ENCODE measurements at regions not wholly inside any gene's neighbourhood (a gene's known extent, or its start where the extent isn't known, plus 50 kb on each side); places are given as distances from the start of the nearest gene placed in this dataset.

DNA sequence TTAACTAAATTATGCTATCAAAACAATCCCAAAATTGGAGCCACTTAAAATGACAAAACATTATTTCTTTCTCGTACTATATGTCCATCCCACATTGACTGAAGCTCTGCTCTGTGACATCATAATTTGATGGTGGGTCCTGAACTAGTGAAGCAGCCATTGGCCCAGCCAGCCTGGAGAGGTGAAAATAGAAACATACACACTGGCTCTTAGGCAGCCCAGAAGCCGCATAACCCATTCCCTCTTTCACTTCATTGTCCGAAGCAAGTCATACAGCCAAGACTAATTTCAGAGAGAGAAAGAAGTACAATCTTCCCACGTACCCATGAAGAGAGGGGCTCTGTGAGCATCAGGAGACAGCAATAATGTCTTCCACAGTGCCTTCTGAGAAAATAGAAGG is 342.5 kb downstream of the NFIB start:
- RAD21 ChIA-PET (ENCODE audit: unreplicated experiment) = no interaction called here
- no peak overlapping the region for H3K27ac ChIP-seq (ENCODE audit: control insufficient read depth, insufficient read depth)
- H2AFZ ChIP-seq (ENCODE audit: control insufficient read depth, low read depth, low read length) = no peak overlapping the region
- no peaks in the 10 kb centered on the region for H4K20me1 ChIP-seq (ENCODE audit: control insufficient read depth, insufficient read depth)
- no peak for TF ChIP-seq SUPT20H (IDR thresholded peaks at IDR 0.05; ENCODE audit: borderline replicate concordance, control insufficient read depth, low read depth, low read length)
- no peak for TF ChIP-seq ZSCAN29 (IDR thresholded peaks at IDR 0.05)
- no peak for TF ChIP-seq RB1 (IDR thresholded peaks at IDR 0.05; ENCODE audit: borderline replicate concordance)
- TF ChIP-seq TCF3 (IDR thresholded peaks at IDR 0.05; ENCODE audit: borderline replicate concordance, insufficient read depth, low read depth, low read length) = no peak
- no peak for TF ChIP-seq SRF (IDR thresholded peaks at IDR 0.05; ENCODE audit: low read depth in 2 of 2, low read length in 2 of 2)
- no peak for TF ChIP-seq SREBF2 (IDR thresholded peaks at IDR 0.05; ENCODE audit: low read length)
- no peak for TF ChIP-seq NFYB (IDR thresholded peaks at IDR 0.05; ENCODE audit: insufficient read depth, low read depth, low read length)
- TF ChIP-seq HDAC2 (IDR thresholded peaks at IDR 0.05) = no peak
- TF ChIP-seq ZNF622 (IDR thresholded peaks at IDR 0.05) = no peak
- TF ChIP-seq, protein P1, sequence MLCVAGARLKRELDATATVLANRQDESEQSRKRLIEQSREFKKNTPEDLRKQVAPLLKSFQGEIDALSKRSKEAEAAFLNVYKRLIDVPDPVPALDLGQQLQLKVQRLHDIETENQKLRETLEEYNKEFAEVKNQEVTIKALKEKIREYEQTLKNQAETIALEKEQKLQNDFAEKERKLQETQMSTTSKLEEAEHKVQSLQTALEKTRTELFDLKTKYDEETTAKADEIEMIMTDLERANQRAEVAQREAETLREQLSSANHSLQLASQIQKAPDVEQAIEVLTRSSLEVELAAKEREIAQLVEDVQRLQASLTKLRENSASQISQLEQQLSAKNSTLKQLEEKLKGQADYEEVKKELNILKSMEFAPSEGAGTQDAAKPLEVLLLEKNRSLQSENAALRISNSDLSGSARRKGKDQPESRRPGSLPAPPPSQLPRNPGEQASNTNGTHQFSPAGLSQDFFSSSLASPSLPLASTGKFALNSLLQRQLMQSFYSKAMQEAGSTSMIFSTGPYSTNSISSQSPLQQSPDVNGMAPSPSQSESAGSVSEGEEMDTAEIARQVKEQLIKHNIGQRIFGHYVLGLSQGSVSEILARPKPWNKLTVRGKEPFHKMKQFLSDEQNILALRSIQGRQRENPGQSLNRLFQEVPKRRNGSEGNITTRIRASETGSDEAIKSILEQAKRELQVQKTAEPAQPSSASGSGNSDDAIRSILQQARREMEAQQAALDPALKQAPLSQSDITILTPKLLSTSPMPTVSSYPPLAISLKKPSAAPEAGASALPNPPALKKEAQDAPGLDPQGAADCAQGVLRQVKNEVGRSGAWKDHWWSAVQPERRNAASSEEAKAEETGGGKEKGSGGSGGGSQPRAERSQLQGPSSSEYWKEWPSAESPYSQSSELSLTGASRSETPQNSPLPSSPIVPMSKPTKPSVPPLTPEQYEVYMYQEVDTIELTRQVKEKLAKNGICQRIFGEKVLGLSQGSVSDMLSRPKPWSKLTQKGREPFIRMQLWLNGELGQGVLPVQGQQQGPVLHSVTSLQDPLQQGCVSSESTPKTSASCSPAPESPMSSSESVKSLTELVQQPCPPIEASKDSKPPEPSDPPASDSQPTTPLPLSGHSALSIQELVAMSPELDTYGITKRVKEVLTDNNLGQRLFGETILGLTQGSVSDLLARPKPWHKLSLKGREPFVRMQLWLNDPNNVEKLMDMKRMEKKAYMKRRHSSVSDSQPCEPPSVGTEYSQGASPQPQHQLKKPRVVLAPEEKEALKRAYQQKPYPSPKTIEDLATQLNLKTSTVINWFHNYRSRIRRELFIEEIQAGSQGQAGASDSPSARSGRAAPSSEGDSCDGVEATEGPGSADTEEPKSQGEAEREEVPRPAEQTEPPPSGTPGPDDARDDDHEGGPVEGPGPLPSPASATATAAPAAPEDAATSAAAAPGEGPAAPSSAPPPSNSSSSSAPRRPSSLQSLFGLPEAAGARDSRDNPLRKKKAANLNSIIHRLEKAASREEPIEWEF (IDR thresholded peaks at IDR 0.05; ENCODE audit: insufficient replicate concordance, low read depth, low read length) = no peak
- CTCF ChIA-PET = no interaction called here
- POLR2A ChIA-PET = no interaction called here
- no peak overlapping the region for H3K4me2 ChIP-seq (ENCODE audit: control insufficient read depth, insufficient read depth)
- DNase-seq (ENCODE audit: low read depth, low spot score) (no peak), ATAC-seq (no peak), FAIRE-seq (no peak)
- H3K9ac ChIP-seq (ENCODE audit: control insufficient read depth, insufficient read depth, low read length) = no peak overlapping the region
- no TSS peak for BruUV-seq (replicated peaks)
- no peak overlapping the region for H3K4me3 ChIP-seq
- H3K79me2 ChIP-seq (ENCODE audit: control insufficient read depth, insufficient read depth, low read length) = no peaks in the 10 kb centered on the region
- in situ Hi-C loops (cut with MboI) = no loop called here
- no peaks in the 10 kb centered on the region for H3K27me3 ChIP-seq (replicated peaks in 1 of 2; ENCODE audit: control insufficient read depth in 2 of 2, insufficient read depth in 2 of 2, low read length in 1 of 2)
- 48% methylated on average over 4 of the region's 4 CpGs for WGBS (ENCODE audit: insufficient coverage, insufficient replicate concordance, low lambda C conversion rate, missing lambda C conversion rate)
- H3K9me3 ChIP-seq (replicated peaks; ENCODE audit: control insufficient read depth, insufficient read depth, low read length) = no peaks in the 10 kb centered on the region
- intact Hi-C loops (cut with micrococcal nuclease; ENCODE audit: unreplicated experiment) = no loop called here
- no peaks in the 10 kb centered on the region for H3K36me3 ChIP-seq (ENCODE audit: control insufficient read depth in 2 of 2, insufficient read depth in 2 of 2, low read length in 1 of 2)
- SMC1A ChIA-PET (ENCODE audit: uncharacterized antibody, unreplicated experiment) = no interaction called here
- H3K4me1 ChIP-seq (ENCODE audit: control insufficient read depth, insufficient read depth, low read length) = no peaks in the 10 kb centered on the region
